LNCaP clone FGC (cell line): ENCODE measurements at regions not wholly inside any gene's neighbourhood (a gene's known extent, or its start where the extent isn't known, plus 50 kb on each side); places are given as distances from the start of the nearest gene placed in this dataset.

ENCODE experiments used
- DNase-seq: peaks from one replicate; pipeline ENCODE4 v3.0.0-alpha.2; 2011; ENCODE audit warnings: low read depth
- H3K4me3 ChIP-seq: 2 replicates; pipeline ENCODE4 v1.5.1; 2011; ENCODE audit warnings: mild to moderate bottlenecking, low read depth, low read length, control low read depth
- TF ChIP-seq, protein P1 (sequence below): IDR thresholded peaks from 2 replicates; pipeline ENCODE4 v1.5.1; 2012; ENCODE audit warnings: mild to moderate bottlenecking; ENCODE audit not compliant: control insufficient read depth, insufficient read depth; ENCODE audit errors: extremely low read depth

DNA sequence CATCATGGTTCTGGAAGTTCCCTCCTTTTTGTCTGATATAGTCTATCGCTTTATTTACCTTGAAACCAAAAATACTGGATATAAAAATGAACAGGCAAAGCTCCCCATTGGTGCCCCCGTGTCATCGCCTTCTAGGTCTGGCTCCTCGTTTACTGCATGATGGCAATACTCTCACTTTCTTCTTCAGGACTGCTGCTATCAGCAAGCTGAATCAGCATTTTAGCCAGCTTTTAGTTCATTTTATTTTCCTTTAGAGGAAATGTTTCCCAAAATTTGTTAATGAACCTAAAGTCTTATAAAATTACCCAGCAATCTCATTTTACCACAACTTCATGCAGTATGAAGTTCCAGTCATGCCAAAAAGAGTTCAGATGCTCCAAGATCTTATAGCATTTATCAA lies 80.5 kb downstream of the ZIC3 start:
- H3K4me3 ChIP-seq = no peak overlapping the region
- DNase-seq = no peak
- TF ChIP-seq, protein P1, sequence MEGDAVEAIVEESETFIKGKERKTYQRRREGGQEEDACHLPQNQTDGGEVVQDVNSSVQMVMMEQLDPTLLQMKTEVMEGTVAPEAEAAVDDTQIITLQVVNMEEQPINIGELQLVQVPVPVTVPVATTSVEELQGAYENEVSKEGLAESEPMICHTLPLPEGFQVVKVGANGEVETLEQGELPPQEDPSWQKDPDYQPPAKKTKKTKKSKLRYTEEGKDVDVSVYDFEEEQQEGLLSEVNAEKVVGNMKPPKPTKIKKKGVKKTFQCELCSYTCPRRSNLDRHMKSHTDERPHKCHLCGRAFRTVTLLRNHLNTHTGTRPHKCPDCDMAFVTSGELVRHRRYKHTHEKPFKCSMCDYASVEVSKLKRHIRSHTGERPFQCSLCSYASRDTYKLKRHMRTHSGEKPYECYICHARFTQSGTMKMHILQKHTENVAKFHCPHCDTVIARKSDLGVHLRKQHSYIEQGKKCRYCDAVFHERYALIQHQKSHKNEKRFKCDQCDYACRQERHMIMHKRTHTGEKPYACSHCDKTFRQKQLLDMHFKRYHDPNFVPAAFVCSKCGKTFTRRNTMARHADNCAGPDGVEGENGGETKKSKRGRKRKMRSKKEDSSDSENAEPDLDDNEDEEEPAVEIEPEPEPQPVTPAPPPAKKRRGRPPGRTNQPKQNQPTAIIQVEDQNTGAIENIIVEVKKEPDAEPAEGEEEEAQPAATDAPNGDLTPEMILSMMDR = no peak

DNA sequence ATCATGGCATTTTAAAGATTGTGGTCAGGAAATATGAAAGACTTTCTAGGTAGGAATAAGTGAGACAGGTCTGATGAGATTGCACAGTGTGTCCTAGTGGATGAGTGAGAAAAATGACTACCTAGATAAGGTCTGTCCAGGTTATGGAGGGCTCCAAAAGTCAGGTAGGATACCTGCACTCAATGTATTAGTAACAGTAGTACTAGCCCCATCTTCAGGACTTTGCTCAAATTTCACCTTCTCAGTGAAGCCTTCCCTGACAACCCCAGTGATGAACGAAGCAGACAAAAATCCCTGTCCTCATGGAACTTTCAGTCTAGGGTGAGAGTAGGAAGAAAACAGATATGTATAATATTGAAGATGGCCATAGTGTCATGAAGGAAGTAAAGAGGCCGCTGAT lies 85.7 kb downstream of the ZIC3 start:
- H3K4me3 ChIP-seq = no peak overlapping the region
- TF ChIP-seq, protein P1 = no peak
- no peak for DNase-seq

DNA sequence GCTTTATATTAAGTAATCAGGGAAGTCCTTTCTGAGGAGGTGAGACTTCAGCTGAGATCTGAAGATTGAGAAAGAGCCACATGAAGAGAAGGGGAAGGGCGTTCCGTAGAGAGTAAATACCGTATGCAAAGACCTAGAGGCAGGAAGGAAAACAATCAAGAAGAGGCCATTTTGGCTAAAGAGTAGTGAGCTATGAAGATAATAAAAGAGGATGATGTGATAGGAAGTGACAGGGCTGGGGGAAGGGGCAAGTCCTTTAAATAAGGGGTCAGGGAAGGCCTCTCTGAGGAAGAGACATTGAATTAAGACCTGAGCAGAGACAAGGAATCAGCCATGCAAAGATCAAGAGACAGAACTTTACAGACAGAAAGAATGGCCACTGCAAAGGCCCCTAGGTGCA lies 86.2 kb downstream of the ZIC3 start:
- no peak overlapping the region for H3K4me3 ChIP-seq
- DNase-seq = no peak
- TF ChIP-seq, protein P1 = no peak

- TF ChIP-seq, protein P1 = no peak
- no peak overlapping the region for H3K4me3 ChIP-seq
- DNase-seq = peak; percentile 71
Observed at GRCh38 chrX:137654481-137654880, 88.6 kb downstream of the ZIC3 start.

- no peak overlapping the region for H3K4me3 ChIP-seq
- no peak for DNase-seq
- TF ChIP-seq, protein P1 = no peak
Observed at GRCh38 chrX:137667776-137668175, 101.8 kb downstream of the ZIC3 start.

- TF ChIP-seq, protein P1 = no peak
- no peak for DNase-seq
- H3K4me3 ChIP-seq = no peak overlapping the region
Observed at GRCh38 chrX:137684591-137684990, 118.7 kb downstream of the ZIC3 start.

- TF ChIP-seq, protein P1 = no peak
- DNase-seq = no peak
- H3K4me3 ChIP-seq = no peak overlapping the region
Observed at GRCh38 chrX:137695417-137695816, 129.5 kb downstream of the ZIC3 start.
